Left renal cortex interstitium (tissue), 4 donors: ENCODE measurements at regions not wholly inside any gene's neighbourhood (a gene's known extent, or its start where the extent isn't known, plus 50 kb on each side); places are given as distances from the start of the nearest gene placed in this dataset.

Experiments used
- DNase-seq, 4 donors: peaks; one replicate each; pipeline ENCODE4 v3.0.0-alpha.2; 2013; ENCODE audit warnings: low read depth in 4 of 4, low spot score in 2 of 4, missing footprints in 1 of 4

- DNase-seq: no peak
Measured at GRCh38 chr6:145315982-145316600, 419.2 kb downstream of the EPM2A start.

- no peak for DNase-seq
Measured at GRCh38 chr6:145318952-145319351, 416.4 kb downstream of the EPM2A start.

GRCh38 chr6:145319605-145320004, 415.7 kb downstream of the EPM2A start:
- no peak for DNase-seq

GRCh38 chr6:145323646-145324045, 411.7 kb downstream of the EPM2A start:
- DNase-seq: no peak

- no peak for DNase-seq
Measured at GRCh38 chr6:145327586-145327985, 407.7 kb downstream of the EPM2A start.

DNA sequence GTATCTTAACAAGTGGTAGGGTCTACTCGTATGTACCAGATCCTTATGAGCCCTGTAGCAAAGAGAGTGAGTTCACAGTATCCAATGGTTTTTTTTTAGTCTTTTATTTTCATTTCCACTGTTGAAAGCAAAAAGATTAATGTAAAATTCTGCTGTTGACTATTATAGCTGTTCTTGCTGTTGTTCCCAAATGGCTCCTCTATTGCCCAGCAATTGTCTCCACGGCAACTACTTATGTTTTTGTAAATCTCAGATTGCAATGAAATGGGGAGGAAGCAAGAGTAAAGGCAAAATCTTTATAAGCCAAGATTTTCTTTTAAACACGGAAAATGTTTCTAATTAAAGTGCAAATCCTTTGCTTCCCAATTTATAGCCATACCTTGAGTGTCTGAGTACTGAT, 406.1 kb downstream of the EPM2A start:
- no peak for DNase-seq

GRCh38 chr6:145331066-145331465, 404.3 kb downstream of the EPM2A start:
- no peak for DNase-seq

DNA sequence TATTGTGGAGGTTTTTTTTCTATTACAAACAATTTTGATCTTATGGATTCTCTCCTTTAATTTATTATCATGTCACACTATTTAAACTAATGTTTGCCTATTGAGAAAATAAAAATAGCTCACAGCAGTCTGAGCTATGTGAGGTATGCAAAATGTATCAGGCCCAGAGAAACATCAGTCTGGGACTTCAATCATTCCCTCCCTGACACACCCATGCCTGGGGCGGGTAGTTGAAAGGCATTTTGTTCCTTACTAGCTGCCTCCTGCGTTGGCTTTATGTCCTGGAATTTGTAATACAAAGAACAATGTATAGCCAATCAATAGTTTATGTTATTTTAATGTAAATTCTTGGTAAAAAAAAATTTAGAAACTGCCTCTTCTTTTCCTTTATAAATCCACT, 403.3 kb downstream of the EPM2A start:
- no peak for DNase-seq

- no peak for DNase-seq
Measured at GRCh38 chr6:145336119-145336518, 399.2 kb downstream of the EPM2A start.

GRCh38 chr6:145339089-145339488, 396.2 kb downstream of the EPM2A start:
- DNase-seq: no peak

- no peak for DNase-seq
Measured at GRCh38 chr6:145340256-145340655, 395.1 kb downstream of the EPM2A start.

GRCh38 chr6:145345094-145345493, 390.2 kb downstream of the EPM2A start:
- DNase-seq: no peak

GRCh38 chr6:145347216-145347615, 388.1 kb downstream of the EPM2A start:
- DNase-seq: peak in 2 of 4 donors; percentile 4 to 25

DNA sequence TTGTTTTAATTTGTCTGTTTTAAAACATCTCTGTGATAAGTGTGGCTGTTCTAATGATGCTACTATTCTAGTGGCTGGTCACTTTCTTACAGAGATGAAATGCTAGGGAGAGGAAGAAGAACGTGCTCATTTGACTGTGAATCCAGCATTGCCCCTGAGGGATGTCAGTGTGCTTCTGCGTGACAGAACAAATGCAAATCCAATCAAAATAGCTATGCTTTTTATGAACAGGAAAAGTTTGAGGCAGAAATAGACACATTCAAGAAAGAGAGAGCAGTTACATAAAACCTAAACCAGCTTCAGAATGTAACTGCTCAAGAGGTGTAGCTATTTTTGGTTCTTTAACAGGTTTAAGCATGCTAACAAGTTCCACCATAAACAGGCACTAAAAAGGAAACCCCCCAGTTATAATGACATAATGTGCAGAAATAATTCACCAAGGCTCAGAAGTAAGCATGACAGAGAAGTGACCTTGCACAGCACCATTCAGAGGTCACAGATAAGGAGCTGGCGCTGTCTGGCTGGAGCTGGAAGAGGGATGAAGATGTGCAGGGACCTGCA, 385.3 kb downstream of the EPM2A start:
- no peak for DNase-seq

DNA sequence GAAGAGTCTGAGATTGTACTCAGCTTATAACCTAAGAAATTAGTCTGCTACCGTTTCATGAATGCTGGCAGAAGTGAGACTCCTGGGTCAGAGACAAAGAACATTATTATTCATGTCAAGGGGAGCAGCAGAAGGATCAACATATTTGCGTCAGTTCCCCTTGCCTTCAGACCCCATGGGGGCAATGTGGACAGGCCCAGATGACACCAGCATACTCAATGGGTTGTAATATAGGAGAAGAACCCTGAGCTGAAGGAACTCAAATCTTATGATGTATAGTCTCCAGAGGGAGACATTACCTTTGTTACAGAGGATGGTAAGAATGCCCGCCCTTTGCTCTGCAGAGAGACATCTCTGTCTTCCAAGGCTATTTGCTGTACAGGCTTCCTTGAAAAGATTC, 384.4 kb downstream of the EPM2A start:
- no peak for DNase-seq

- DNase-seq: no peak
Measured at GRCh38 chr6:145352382-145353080, 382.8 kb downstream of the EPM2A start.

- no peak for DNase-seq
Measured at GRCh38 chr6:145360865-145361264, 374.5 kb downstream of the EPM2A start.

DNA sequence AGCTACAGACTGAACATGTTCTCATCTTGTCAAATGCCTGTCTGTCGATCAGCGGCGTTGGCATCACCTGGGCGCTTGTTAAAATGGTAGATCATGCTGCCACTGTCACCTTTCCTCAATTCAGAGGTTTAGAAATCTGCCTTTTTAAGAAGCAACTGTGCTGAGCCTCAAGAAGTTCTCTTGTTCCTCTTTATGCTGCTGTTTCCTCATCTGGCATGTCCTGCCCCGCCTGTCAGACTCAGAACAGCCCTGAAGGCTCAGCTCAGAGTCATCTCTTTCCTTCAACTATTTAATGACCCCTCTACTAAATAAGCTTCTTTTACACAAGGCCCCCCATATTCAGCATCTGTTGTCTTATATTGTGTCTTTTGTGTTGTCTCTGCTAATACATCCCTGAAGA, 368.2 kb downstream of the EPM2A start:
- no peak for DNase-seq

- DNase-seq: no peak
Measured at GRCh38 chr6:145368075-145368474, 367.2 kb downstream of the EPM2A start.

GRCh38 chr6:145370559-145370958, 364.8 kb downstream of the EPM2A start:
- DNase-seq: no peak

DNA sequence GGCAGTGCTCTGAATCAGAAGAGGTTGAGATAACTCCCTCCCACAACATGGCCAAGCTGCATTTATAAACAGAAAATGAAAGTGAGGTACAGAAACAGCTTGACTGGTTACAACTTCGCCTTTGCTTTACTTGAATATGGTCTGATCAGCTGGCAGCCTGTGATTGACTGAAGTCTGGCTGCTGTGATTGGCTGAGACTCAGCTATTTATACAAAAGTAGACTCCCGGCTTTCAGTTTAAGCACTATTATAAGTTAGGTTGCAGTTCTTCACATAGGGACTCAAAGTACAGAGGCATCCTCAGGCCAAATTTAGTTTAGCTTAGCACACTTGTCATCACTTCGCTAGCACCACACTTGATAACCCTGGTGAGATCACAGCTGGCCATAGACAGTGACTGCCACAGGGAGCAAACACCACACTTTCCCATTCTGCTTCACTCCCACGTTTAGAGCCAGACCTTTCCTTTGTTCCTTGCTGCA, 362.6 kb downstream of the EPM2A start:
- no peak for DNase-seq

DNA sequence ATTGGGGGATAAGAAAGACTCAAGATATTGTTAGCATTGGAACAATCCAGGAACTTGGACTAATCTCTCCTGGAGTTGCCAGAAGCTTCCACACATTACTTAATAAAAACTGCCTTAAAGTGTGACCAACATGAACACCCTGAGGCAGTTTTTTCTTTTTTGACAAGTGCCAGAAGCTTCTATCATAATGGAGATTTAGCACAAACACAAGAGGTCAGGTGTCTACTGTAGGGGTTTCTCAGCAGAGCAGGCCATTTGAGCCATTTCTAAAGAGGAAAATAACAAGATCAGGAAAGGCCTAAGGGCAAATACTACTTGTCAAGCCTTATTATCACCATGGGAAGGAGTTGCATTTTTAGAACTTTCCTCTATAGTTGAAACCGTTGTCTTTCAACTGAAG, 361.5 kb downstream of the EPM2A start:
- no peak for DNase-seq
